ENCODE measurements at regions not wholly inside any gene's neighbourhood (a gene's known extent, or its start where the extent isn't known, plus 50 kb on each side); places are given as distances from the start of the nearest gene placed in this dataset.

GRCh38 chr2:7452110-7452876 is 535.1 kb downstream of the RNF144A start:
- TF ChIP-seq POLR2AphosphoS5 (IDR thresholded peaks at IDR 0.05; ENCODE audit: low read depth, low read length) (no peak), TAF1 (IDR thresholded peaks at IDR 0.05; ENCODE audit: borderline replicate concordance, insufficient read depth, low read length) (no peak), FOXP2 (optimal IDR thresholded peaks at IDR 0.05; ENCODE audit: borderline replicate concordance, extremely low read depth, extremely low read length, insufficient read depth) (no peak)
- TF ChIP-seq, protein P1, sequence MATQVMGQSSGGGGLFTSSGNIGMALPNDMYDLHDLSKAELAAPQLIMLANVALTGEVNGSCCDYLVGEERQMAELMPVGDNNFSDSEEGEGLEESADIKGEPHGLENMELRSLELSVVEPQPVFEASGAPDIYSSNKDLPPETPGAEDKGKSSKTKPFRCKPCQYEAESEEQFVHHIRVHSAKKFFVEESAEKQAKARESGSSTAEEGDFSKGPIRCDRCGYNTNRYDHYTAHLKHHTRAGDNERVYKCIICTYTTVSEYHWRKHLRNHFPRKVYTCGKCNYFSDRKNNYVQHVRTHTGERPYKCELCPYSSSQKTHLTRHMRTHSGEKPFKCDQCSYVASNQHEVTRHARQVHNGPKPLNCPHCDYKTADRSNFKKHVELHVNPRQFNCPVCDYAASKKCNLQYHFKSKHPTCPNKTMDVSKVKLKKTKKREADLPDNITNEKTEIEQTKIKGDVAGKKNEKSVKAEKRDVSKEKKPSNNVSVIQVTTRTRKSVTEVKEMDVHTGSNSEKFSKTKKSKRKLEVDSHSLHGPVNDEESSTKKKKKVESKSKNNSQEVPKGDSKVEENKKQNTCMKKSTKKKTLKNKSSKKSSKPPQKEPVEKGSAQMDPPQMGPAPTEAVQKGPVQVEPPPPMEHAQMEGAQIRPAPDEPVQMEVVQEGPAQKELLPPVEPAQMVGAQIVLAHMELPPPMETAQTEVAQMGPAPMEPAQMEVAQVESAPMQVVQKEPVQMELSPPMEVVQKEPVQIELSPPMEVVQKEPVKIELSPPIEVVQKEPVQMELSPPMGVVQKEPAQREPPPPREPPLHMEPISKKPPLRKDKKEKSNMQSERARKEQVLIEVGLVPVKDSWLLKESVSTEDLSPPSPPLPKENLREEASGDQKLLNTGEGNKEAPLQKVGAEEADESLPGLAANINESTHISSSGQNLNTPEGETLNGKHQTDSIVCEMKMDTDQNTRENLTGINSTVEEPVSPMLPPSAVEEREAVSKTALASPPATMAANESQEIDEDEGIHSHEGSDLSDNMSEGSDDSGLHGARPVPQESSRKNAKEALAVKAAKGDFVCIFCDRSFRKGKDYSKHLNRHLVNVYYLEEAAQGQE (IDR thresholded peaks at IDR 0.05; ENCODE audit: insufficient read depth in 1 of 2, low read depth in 2 of 2, low read length in 2 of 2): no peak
